ENCODE measurements at regions not wholly inside any gene's neighbourhood (a gene's known extent, or its start where the extent isn't known, plus 50 kb on each side); places are given as distances from the start of the nearest gene placed in this dataset.
"Not testable (repeated sequence)": the region's sequence is repeated elsewhere in the genome, so short reads cannot be mapped to it uniquely, and the experiment has no call there.

DNA sequence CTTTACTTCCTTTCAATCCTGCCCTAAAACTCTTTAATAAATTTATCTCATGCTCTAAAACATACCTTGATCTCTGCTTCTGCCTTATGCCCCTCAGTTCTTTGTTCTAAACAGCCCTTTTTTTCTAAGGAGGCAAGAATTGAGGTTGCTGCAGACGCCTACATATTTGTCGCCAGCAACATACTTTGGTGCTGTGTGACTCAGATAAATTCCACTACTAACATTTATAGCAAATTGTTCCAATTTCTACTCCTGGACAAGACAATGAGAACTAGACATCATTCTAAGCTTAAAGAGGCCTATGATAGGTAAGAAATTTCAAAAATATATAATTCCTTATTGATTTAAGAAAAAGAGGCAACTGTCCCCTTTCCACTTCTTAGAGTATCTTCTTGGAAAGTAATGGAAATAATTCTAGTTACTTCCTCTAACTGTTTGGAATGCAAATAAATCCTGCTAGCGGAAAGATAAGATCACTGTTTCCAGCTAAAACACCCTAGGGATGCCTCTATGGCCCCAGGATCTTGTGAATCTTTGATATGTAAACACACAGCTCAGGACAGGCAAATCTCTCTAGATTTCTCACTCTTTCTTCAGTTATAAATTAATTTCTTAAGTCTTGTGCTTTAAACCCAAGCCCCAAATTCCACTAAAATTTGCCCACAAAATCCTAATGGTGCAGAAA, 869.1 kb downstream of the KCNT2 start:
- Histone ChIP-seq H3K36me3 (ENCODE audit: control insufficient read depth, insufficient read depth, low read length) (no peaks in the 10 kb centered on the region), H3K27ac (ENCODE audit: insufficient read depth, low read length, poor library complexity, severe bottlenecking) (no peak overlapping the region), H3K27me3 (ENCODE audit: control insufficient read depth, insufficient read depth, low read length) (no peaks in the 10 kb centered on the region), H3K9me3 (ENCODE audit: control insufficient read depth in 2 of 2, low read length in 2 of 2) (no peaks in the 10 kb centered on the region), H3K4me3 (ENCODE audit: low read depth, low read length) (no peak overlapping the region), H3K4me1 (ENCODE audit: control insufficient read depth, insufficient read depth, low read length, poor library complexity, severe bottlenecking) (no peaks in the 10 kb centered on the region)
- Mint-ChIP-seq H3K4me1 (no peaks in the 10 kb centered on the region), H3K9me3 (peaks cover 0 to 10% (median 3%) of the 10 kb centered on the region in 7 donors), H3K36me3 (no peaks in the 10 kb centered on the region), H3K27me3 (no peaks in the 10 kb centered on the region), H3K27ac (no peak overlapping the region), H3K4me3 (no peak overlapping the region)
- DNase-seq (no peak), ATAC-seq (ENCODE audit: low read depth in 2 of 2) (no peak)

- DNase-seq: no peak
- Mint-ChIP-seq H3K36me3 (no peaks in the 10 kb centered on the region), H3K4me1 (no peaks in the 10 kb centered on the region), H3K4me3 (no peak overlapping the region), H3K27me3 (no peaks in the 10 kb centered on the region), H3K9me3 (peaks cover 0 to 8% (median 0%) of the 10 kb centered on the region in 7 donors), H3K27ac (no peak overlapping the region)
- H3K9me3 ChIP-seq (ENCODE audit: control insufficient read depth in 2 of 2, low read length in 2 of 2): no peaks in the 10 kb centered on the region
- H3K4me3 ChIP-seq (ENCODE audit: low read depth, low read length): no peak overlapping the region
- no peak overlapping the region for H3K27ac ChIP-seq (ENCODE audit: insufficient read depth, low read length, poor library complexity, severe bottlenecking)
- no peak for ATAC-seq (ENCODE audit: low read depth in 2 of 2)
- H3K4me1 ChIP-seq (ENCODE audit: control insufficient read depth, insufficient read depth, low read length, poor library complexity, severe bottlenecking): no peaks in the 10 kb centered on the region
- no peaks in the 10 kb centered on the region for H3K27me3 ChIP-seq (ENCODE audit: control insufficient read depth, insufficient read depth, low read length)
- H3K36me3 ChIP-seq (ENCODE audit: control insufficient read depth, insufficient read depth, low read length): no peaks in the 10 kb centered on the region
These were observed 873.1 kb downstream of the KCNT2 start for GRCh38 chr1:195735140-195735539.

DNA sequence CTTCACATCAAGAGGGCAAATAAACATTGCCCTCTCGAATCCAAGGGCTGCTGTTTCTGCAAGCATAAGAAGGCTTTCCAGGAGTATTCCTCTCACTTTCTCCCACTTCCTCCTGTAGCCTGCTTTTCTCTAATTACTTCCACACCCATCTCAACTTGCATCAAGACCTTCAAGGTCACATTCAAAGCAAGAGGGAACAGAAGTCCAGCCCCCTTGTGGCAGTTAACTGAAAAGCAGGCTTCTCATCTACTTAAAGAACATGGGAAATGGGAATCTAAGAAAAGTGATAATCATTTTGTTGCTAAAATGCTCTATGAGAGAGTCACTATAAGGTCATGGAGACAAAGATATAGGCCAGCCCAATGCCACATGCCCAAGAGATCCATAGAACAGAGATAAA, 874.4 kb downstream of the KCNT2 start:
- ATAC-seq (ENCODE audit: low read depth in 2 of 2) (no peak), DNase-seq (peak in 1 of 3 donors; percentile 7)
- Mint-ChIP-seq H3K4me3 (no peak overlapping the region), H3K4me1 (no peaks in the 10 kb centered on the region), H3K9me3 (peaks cover 0 to 8% (median 0%) of the 10 kb centered on the region in 7 donors), H3K27ac (no peak overlapping the region), H3K36me3 (no peaks in the 10 kb centered on the region), H3K27me3 (no peaks in the 10 kb centered on the region)
- Histone ChIP-seq H3K27me3 (ENCODE audit: control insufficient read depth, insufficient read depth, low read length) (no peaks in the 10 kb centered on the region), H3K4me1 (ENCODE audit: control insufficient read depth, insufficient read depth, low read length, poor library complexity, severe bottlenecking) (no peaks in the 10 kb centered on the region), H3K36me3 (ENCODE audit: control insufficient read depth, insufficient read depth, low read length) (no peaks in the 10 kb centered on the region), H3K9me3 (ENCODE audit: control insufficient read depth in 2 of 2, low read length in 2 of 2) (no peaks in the 10 kb centered on the region), H3K27ac (ENCODE audit: insufficient read depth, low read length, poor library complexity, severe bottlenecking) (no peak overlapping the region), H3K4me3 (ENCODE audit: low read depth, low read length) (no peak overlapping the region)

- H3K4me3 Mint-ChIP-seq: no peak overlapping the region
- Histone ChIP-seq H3K27me3 (ENCODE audit: control insufficient read depth, insufficient read depth, low read length) (no peaks in the 10 kb centered on the region), H3K4me3 (ENCODE audit: low read depth, low read length) (no peak overlapping the region), H3K36me3 (ENCODE audit: control insufficient read depth, insufficient read depth, low read length) (no peaks in the 10 kb centered on the region), H3K4me1 (ENCODE audit: control insufficient read depth, insufficient read depth, low read length, poor library complexity, severe bottlenecking) (no peaks in the 10 kb centered on the region), H3K9me3 (ENCODE audit: control insufficient read depth in 2 of 2, low read length in 2 of 2) (no peaks in the 10 kb centered on the region), H3K27ac (ENCODE audit: insufficient read depth, low read length, poor library complexity, severe bottlenecking) (no peak overlapping the region)
- ATAC-seq (ENCODE audit: low read depth in 2 of 2): no peak
- DNase-seq: no peak
- no peaks in the 10 kb centered on the region for H3K27me3 Mint-ChIP-seq
- H3K4me1 Mint-ChIP-seq: no peaks in the 10 kb centered on the region
- H3K9me3 Mint-ChIP-seq: peaks cover 0 to 8% (median 0%) of the 10 kb centered on the region in 7 donors
- H3K36me3 Mint-ChIP-seq: no peaks in the 10 kb centered on the region
- no peak overlapping the region for H3K27ac Mint-ChIP-seq
These were observed 874.8 kb downstream of the KCNT2 start for GRCh38 chr1:195733408-195733807.

- DNase-seq: no peak
- no peaks in the 10 kb centered on the region for H3K36me3 ChIP-seq (ENCODE audit: control insufficient read depth, insufficient read depth, low read length)
- no peaks in the 10 kb centered on the region for H3K27me3 ChIP-seq (ENCODE audit: control insufficient read depth, insufficient read depth, low read length)
- no peak overlapping the region for H3K4me3 Mint-ChIP-seq
- H3K27ac ChIP-seq (ENCODE audit: insufficient read depth, low read length, poor library complexity, severe bottlenecking): no peak overlapping the region
- H3K4me3 ChIP-seq (ENCODE audit: low read depth, low read length): no peak overlapping the region
- no peaks in the 10 kb centered on the region for H3K4me1 ChIP-seq (ENCODE audit: control insufficient read depth, insufficient read depth, low read length, poor library complexity, severe bottlenecking)
- H3K9me3 Mint-ChIP-seq: peaks cover 0 to 8% (median 0%) of the 10 kb centered on the region in 7 donors
- no peaks in the 10 kb centered on the region for H3K4me1 Mint-ChIP-seq
- no peaks in the 10 kb centered on the region for H3K36me3 Mint-ChIP-seq
- no peak overlapping the region for H3K27ac Mint-ChIP-seq
- ATAC-seq (ENCODE audit: low read depth in 2 of 2): no peak
- H3K9me3 ChIP-seq (ENCODE audit: control insufficient read depth in 2 of 2, low read length in 2 of 2): no peaks in the 10 kb centered on the region
- H3K27me3 Mint-ChIP-seq: no peaks in the 10 kb centered on the region
These were observed 876.9 kb downstream of the KCNT2 start for GRCh38 chr1:195731385-195731784.

DNA sequence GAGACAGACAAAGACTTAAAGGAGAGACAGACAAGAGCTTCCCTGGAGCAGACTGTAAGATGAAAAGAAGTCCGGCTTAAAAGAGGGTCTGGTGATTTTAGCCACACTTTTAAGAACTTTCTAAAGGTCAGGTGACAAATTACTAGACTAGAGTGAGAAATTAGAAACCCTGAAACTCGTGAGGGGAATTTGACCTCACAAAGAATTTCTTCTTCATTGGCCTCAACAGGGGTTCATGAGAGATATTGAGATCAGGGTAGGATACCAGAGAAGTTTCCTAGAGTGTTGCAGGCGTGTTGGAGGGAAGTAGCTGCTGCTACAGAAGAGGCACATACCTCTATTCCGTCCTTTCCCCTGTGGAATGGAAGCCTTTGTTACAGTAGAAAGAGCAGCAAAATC, 884.4 kb downstream of the KCNT2 start:
- Histone ChIP-seq H3K4me1 (ENCODE audit: control insufficient read depth, insufficient read depth, low read length, poor library complexity, severe bottlenecking) (no peaks in the 10 kb centered on the region), H3K36me3 (ENCODE audit: control insufficient read depth, insufficient read depth, low read length) (no peaks in the 10 kb centered on the region), H3K9me3 (ENCODE audit: control insufficient read depth in 2 of 2, low read length in 2 of 2) (no peaks in the 10 kb centered on the region), H3K27me3 (ENCODE audit: control insufficient read depth, insufficient read depth, low read length) (no peaks in the 10 kb centered on the region), H3K27ac (ENCODE audit: insufficient read depth, low read length, poor library complexity, severe bottlenecking) (no peak overlapping the region), H3K4me3 (ENCODE audit: low read depth, low read length) (no peak overlapping the region)
- Mint-ChIP-seq H3K36me3 (no peaks in the 10 kb centered on the region), H3K27ac (no peak overlapping the region), H3K4me1 (no peaks in the 10 kb centered on the region), H3K4me3 (no peak overlapping the region), H3K9me3 (peaks cover 0 to 7% (median 0%) of the 10 kb centered on the region in 7 donors), H3K27me3 (no peaks in the 10 kb centered on the region)
- DNase-seq (no peak), ATAC-seq (ENCODE audit: low read depth in 2 of 2) (no peak)

GRCh38 chr1:195722852-195723795, 885.1 kb downstream of the KCNT2 start:
- not testable (repeated sequence) for ATAC-seq (ENCODE audit: low read depth in 2 of 2); H3K27ac Mint-ChIP-seq; H3K27me3 ChIP-seq (ENCODE audit: control insufficient read depth, insufficient read depth, low read length); H3K9me3 Mint-ChIP-seq; H3K4me3 Mint-ChIP-seq; H3K4me1 Mint-ChIP-seq; DNase-seq; H3K4me3 ChIP-seq (ENCODE audit: low read depth, low read length); H3K4me1 ChIP-seq (ENCODE audit: control insufficient read depth, insufficient read depth, low read length, poor library complexity, severe bottlenecking); H3K27me3 Mint-ChIP-seq; H3K27ac ChIP-seq (ENCODE audit: insufficient read depth, low read length, poor library complexity, severe bottlenecking); H3K36me3 Mint-ChIP-seq; H3K9me3 ChIP-seq (ENCODE audit: control insufficient read depth in 2 of 2, low read length in 2 of 2); H3K36me3 ChIP-seq (ENCODE audit: control insufficient read depth, insufficient read depth, low read length)

Measured in CD4-positive, CD25-positive, alpha-beta regulatory T cell (primary cell).